ENCODE measurements at regions not wholly inside any gene's neighbourhood (a gene's known extent, or its start where the extent isn't known, plus 50 kb on each side); places are given as distances from the start of the nearest gene placed in this dataset.

DNA sequence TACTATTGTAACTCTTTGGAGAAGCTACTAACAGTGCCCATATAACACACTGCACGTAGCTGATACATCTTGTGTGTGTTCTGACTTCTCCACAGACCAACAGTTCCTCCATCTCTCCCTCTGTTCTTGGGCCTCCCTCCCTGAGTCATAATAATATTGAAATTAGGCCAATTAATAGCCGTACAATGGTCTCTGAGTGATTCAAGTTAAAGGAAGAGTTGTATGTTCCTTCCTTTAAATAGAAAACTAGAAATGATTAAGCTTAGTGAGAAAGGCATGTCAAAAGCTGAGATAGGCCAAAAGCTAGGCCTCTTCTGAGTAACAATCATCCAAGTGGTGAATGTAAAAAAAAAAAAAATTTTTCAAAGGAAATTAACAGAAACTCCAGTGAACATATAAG is 828.4 kb upstream of the CHAC2 start:
- Histone ChIP-seq H3F3A (ENCODE audit: insufficient read depth, low read length) (peaks cover 14% of the 10 kb centered on the region), H3K4me2 (ENCODE audit: low read depth, low read length) (no peak overlapping the region), H3K27ac (ENCODE audit: low read length) (no peak overlapping the region), H3K4me1 (ENCODE audit: low read length) (peaks cover 11% of the 10 kb centered on the region), H4K20me1 (ENCODE audit: insufficient read depth, low read length) (no peaks in the 10 kb centered on the region), H3K9me3 (replicated peaks; ENCODE audit: insufficient read depth, low read length) (no peaks in the 10 kb centered on the region), H3K79me2 (ENCODE audit: low read length) (no peaks in the 10 kb centered on the region), H3K27me3 (replicated peaks; ENCODE audit: insufficient read depth, low read length) (no peaks in the 10 kb centered on the region), H2AFZ (ENCODE audit: low read length) (no peak overlapping the region), H3K9me2 (replicated peaks; ENCODE audit: insufficient read depth, low read length) (no peaks in the 10 kb centered on the region), H3K36me3 (replicated peaks; ENCODE audit: insufficient read depth, low read length) (no peaks in the 10 kb centered on the region), H3K9ac (ENCODE audit: low read length) (no peak overlapping the region), H3K4me3 (ENCODE audit: low read length) (no peak overlapping the region)
- no peak for TF ChIP-seq EZH2phosphoT487 (IDR thresholded peaks at IDR 0.05; ENCODE audit: low read length)
- TF ChIP-seq EZH2 (optimal IDR thresholded peaks at IDR 0.05; ENCODE audit: low read depth, low read length) = no peak
- TF ChIP-seq, protein P1, sequence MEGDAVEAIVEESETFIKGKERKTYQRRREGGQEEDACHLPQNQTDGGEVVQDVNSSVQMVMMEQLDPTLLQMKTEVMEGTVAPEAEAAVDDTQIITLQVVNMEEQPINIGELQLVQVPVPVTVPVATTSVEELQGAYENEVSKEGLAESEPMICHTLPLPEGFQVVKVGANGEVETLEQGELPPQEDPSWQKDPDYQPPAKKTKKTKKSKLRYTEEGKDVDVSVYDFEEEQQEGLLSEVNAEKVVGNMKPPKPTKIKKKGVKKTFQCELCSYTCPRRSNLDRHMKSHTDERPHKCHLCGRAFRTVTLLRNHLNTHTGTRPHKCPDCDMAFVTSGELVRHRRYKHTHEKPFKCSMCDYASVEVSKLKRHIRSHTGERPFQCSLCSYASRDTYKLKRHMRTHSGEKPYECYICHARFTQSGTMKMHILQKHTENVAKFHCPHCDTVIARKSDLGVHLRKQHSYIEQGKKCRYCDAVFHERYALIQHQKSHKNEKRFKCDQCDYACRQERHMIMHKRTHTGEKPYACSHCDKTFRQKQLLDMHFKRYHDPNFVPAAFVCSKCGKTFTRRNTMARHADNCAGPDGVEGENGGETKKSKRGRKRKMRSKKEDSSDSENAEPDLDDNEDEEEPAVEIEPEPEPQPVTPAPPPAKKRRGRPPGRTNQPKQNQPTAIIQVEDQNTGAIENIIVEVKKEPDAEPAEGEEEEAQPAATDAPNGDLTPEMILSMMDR (IDR thresholded peaks at IDR 0.05; ENCODE audit: low read length) = no peak
- no peak for DNase-seq

DNA sequence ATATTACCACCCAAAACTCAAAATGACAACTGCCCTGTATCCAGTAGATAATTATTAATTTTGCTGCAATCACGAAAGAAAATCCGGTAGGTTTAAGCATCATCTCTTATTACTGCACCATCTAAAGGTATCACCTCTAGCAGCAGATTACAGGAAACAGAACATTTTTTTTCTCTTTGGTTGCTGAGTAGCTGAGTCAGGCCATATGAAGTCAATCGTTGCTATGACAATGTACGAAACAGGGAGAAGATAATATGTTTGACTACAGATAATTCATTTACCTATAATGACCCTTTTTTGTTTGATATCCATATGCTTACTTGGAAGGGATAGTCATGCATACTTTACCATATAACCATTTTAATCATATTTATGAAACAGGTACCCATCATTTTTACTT is 831.6 kb upstream of the CHAC2 start:
- Histone ChIP-seq H3K27ac (ENCODE audit: low read length) (no peak overlapping the region), H3K9me3 (replicated peaks; ENCODE audit: insufficient read depth, low read length) (no peaks in the 10 kb centered on the region), H3K79me2 (ENCODE audit: low read length) (no peaks in the 10 kb centered on the region), H3K4me1 (ENCODE audit: low read length) (peaks cover 27% of the 10 kb centered on the region), H3F3A (ENCODE audit: insufficient read depth, low read length) (peaks cover 17% of the 10 kb centered on the region), H2AFZ (ENCODE audit: low read length) (no peak overlapping the region), H3K27me3 (replicated peaks; ENCODE audit: insufficient read depth, low read length) (no peaks in the 10 kb centered on the region), H3K36me3 (replicated peaks; ENCODE audit: insufficient read depth, low read length) (no peaks in the 10 kb centered on the region), H3K9me2 (replicated peaks; ENCODE audit: insufficient read depth, low read length) (no peaks in the 10 kb centered on the region), H3K4me3 (ENCODE audit: low read length) (no peak overlapping the region), H4K20me1 (ENCODE audit: insufficient read depth, low read length) (no peaks in the 10 kb centered on the region), H3K4me2 (ENCODE audit: low read depth, low read length) (peak overlapping the region; percentile 80; the same call in 1 of the 2 replicates), H3K9ac (ENCODE audit: low read length) (no peak overlapping the region)
- DNase-seq = no peak
- TF ChIP-seq EZH2phosphoT487 (IDR thresholded peaks at IDR 0.05; ENCODE audit: low read length) (no peak), EZH2 (optimal IDR thresholded peaks at IDR 0.05; ENCODE audit: low read depth, low read length) (no peak)
- TF ChIP-seq, protein P1 (IDR thresholded peaks at IDR 0.05; ENCODE audit: low read length) = no peak

DNA sequence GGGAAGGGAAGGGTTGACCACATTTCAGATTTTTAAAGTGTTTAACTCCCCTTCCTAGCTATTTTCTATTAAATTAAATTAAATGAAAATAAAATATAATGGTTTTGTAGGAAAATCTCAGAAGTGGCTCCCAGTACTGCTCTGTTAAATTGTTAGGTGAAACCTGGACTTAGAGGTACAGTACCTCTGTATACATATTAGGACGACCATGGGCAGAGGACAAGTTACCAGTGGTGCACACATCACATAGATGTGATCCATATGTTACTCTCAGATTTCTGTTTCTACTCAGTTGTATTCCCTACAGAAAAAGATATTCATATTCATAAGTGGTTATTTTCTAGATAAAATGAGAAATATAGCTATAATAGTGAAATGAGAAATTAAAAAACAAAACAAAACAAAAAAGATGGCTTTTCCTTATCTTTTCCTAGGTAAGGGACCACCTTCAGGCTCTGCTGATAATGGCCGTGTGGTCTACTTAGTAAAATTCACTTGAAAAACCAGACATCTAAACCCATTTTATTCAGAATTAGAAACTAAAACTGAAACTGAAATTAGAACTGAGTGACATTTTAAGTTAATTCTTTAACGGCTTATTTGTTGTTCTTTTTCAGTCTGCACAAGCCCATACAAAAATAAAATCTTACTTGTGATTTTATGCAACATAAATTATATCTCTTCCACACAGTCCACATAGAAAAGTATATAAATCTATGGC is 832.5 kb upstream of the CHAC2 start:
- H3K4me2 ChIP-seq (ENCODE audit: low read depth, low read length) = peak overlapping the region; percentile 80

More for the DNA sequence above, 832.5 kb upstream of the CHAC2 start:
- no peak for TF ChIP-seq EZH2 (optimal IDR thresholded peaks at IDR 0.05; ENCODE audit: low read depth, low read length)
- TF ChIP-seq EZH2phosphoT487 (IDR thresholded peaks at IDR 0.05; ENCODE audit: low read length) = no peak
- TF ChIP-seq, protein P1 (IDR thresholded peaks at IDR 0.05; ENCODE audit: low read length) = no peak
- H3K36me3 ChIP-seq (replicated peaks; ENCODE audit: insufficient read depth, low read length) = no peaks in the 10 kb centered on the region
- peaks cover 17% of the 10 kb centered on the region for H3F3A ChIP-seq (ENCODE audit: insufficient read depth, low read length)
- DNase-seq = peak; percentile 67
- no peaks in the 10 kb centered on the region for H3K79me2 ChIP-seq (ENCODE audit: low read length)
- H4K20me1 ChIP-seq (ENCODE audit: insufficient read depth, low read length) = no peaks in the 10 kb centered on the region
- no peaks in the 10 kb centered on the region for H3K27me3 ChIP-seq (replicated peaks; ENCODE audit: insufficient read depth, low read length)
- peak overlapping the region; percentile 12 for H2AFZ ChIP-seq (ENCODE audit: low read length)
- H3K27ac ChIP-seq (ENCODE audit: low read length) = peak overlapping the region; percentile 69
- peaks cover 27% of the 10 kb centered on the region for H3K4me1 ChIP-seq (ENCODE audit: low read length)
- H3K4me3 ChIP-seq (ENCODE audit: low read length) = peak overlapping the region; percentile 49
- peak overlapping the region; percentile 6; the same call in 1 of the 2 replicates for H3K9ac ChIP-seq (ENCODE audit: low read length)
- no peaks in the 10 kb centered on the region for H3K9me3 ChIP-seq (replicated peaks; ENCODE audit: insufficient read depth, low read length)
- H3K9me2 ChIP-seq (replicated peaks; ENCODE audit: insufficient read depth, low read length) = no peaks in the 10 kb centered on the region
